HL-60 (cell line): ENCODE measurements at regions not wholly inside any gene's neighbourhood (a gene's known extent, or its start where the extent isn't known, plus 50 kb on each side); places are given as distances from the start of the nearest gene placed in this dataset.

ENCODE experiments used
- DNase-seq, 2 experiments: peaks; one replicate each; pipeline ENCODE4 v3.0.0-alpha.2; 2010 to 2020; ENCODE audit warnings: low read depth in 1 of 2, low spot score in 1 of 2
- H3K27ac ChIP-seq: fragments of 250-450 bp; sonication (Bioruptor Pico); replicated peaks from 2 replicates; pipeline ENCODE4 v1.5.1; 2020; ENCODE audit warnings: mild to moderate bottlenecking, moderate library complexity
- H3K27me3 ChIP-seq: fragments of 250-450 bp; sonication (Bioruptor Pico); 2 replicates; pipeline ENCODE4 v1.5.1; 2021; ENCODE audit warnings: mild to moderate bottlenecking, moderate library complexity; ENCODE audit not compliant: insufficient read depth, poor library complexity, severe bottlenecking
- H3K4me3 ChIP-seq: replicated peaks from 2 replicates; pipeline ENCODE4 v1.5.1; 2011; ENCODE audit warnings: mild to moderate bottlenecking, control low read depth, low read length; ENCODE audit not compliant: insufficient read depth
- GABPA ChIP-seq: IDR thresholded peaks from 2 replicates; pipeline ENCODE4 v1.6.1; 2012; ENCODE audit warnings: low read depth
- POLR2AphosphoS5 ChIP-seq: IDR thresholded peaks from 2 replicates; pipeline ENCODE4 v1.6.1; 2012; ENCODE audit warnings: low read depth
- SPI1 ChIP-seq: IDR thresholded peaks from 2 replicates; pipeline ENCODE4 v1.6.1; 2012; ENCODE audit warnings: low read depth, mild to moderate bottlenecking, borderline replicate concordance
- TF ChIP-seq, protein P1 (sequence below): IDR thresholded peaks from one replicate; pipeline ENCODE4 v1.5.1; 2011; ENCODE audit warnings: low read length, control low read depth, inconsistent platforms; ENCODE audit not compliant: insufficient read depth
- TF ChIP-seq, protein P2 (sequence below): IDR thresholded peaks from 2 replicates; pipeline ENCODE4 v1.6.1; 2012; ENCODE audit warnings: low read depth; ENCODE audit not compliant: insufficient replicate concordance

GRCh38 chr5:114658194-114658593, 296.3 kb downstream of the KCNN2 start:
- DNase-seq = no peak
- no peak for TF ChIP-seq GABPA
- H3K4me3 ChIP-seq = no peak overlapping the region
- H3K27me3 ChIP-seq = no peaks in the 10 kb centered on the region
- no peak overlapping the region for H3K27ac ChIP-seq

GRCh38 chr5:114657342-114658130, 295.7 kb downstream of the KCNN2 start:
- DNase-seq = no peak
- Histone ChIP-seq H3K27me3 (no peaks in the 10 kb centered on the region), H3K27ac (no peak overlapping the region), H3K4me3 (no peak overlapping the region)
- no peak for TF ChIP-seq SPI1

DNA sequence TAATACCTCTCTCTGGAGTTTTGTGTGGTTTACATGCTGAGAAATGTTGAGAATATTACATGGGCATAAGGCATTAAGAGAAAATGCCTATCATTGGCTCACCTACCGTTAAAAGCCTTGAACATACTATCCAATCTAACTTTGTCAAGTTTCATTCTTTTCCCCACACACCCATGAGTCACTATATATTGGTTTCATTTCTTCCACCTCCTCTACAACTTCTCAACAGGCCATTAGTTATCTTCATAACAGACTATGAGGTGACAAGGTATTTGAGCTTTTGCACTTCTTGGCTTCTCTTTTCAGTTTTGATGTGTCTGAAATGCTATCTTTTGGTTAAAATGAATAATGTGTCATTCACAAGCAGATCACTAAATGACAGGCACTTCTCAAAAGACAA, 288.0 kb downstream of the KCNN2 start:
- TF ChIP-seq POLR2AphosphoS5 = no peak
- no peak for TF ChIP-seq GABPA
- TF ChIP-seq, protein P1, sequence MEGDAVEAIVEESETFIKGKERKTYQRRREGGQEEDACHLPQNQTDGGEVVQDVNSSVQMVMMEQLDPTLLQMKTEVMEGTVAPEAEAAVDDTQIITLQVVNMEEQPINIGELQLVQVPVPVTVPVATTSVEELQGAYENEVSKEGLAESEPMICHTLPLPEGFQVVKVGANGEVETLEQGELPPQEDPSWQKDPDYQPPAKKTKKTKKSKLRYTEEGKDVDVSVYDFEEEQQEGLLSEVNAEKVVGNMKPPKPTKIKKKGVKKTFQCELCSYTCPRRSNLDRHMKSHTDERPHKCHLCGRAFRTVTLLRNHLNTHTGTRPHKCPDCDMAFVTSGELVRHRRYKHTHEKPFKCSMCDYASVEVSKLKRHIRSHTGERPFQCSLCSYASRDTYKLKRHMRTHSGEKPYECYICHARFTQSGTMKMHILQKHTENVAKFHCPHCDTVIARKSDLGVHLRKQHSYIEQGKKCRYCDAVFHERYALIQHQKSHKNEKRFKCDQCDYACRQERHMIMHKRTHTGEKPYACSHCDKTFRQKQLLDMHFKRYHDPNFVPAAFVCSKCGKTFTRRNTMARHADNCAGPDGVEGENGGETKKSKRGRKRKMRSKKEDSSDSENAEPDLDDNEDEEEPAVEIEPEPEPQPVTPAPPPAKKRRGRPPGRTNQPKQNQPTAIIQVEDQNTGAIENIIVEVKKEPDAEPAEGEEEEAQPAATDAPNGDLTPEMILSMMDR = no peak
- Histone ChIP-seq H3K4me3 (no peak overlapping the region), H3K27me3 (no peaks in the 10 kb centered on the region), H3K27ac (no peak overlapping the region)
- DNase-seq = no peak

GRCh38 chr5:114648940-114649339, 287.1 kb downstream of the KCNN2 start:
- TF ChIP-seq GABPA = no peak
- no peak for TF ChIP-seq SPI1
- TF ChIP-seq, protein P1 = no peak
- TF ChIP-seq, protein P2, sequence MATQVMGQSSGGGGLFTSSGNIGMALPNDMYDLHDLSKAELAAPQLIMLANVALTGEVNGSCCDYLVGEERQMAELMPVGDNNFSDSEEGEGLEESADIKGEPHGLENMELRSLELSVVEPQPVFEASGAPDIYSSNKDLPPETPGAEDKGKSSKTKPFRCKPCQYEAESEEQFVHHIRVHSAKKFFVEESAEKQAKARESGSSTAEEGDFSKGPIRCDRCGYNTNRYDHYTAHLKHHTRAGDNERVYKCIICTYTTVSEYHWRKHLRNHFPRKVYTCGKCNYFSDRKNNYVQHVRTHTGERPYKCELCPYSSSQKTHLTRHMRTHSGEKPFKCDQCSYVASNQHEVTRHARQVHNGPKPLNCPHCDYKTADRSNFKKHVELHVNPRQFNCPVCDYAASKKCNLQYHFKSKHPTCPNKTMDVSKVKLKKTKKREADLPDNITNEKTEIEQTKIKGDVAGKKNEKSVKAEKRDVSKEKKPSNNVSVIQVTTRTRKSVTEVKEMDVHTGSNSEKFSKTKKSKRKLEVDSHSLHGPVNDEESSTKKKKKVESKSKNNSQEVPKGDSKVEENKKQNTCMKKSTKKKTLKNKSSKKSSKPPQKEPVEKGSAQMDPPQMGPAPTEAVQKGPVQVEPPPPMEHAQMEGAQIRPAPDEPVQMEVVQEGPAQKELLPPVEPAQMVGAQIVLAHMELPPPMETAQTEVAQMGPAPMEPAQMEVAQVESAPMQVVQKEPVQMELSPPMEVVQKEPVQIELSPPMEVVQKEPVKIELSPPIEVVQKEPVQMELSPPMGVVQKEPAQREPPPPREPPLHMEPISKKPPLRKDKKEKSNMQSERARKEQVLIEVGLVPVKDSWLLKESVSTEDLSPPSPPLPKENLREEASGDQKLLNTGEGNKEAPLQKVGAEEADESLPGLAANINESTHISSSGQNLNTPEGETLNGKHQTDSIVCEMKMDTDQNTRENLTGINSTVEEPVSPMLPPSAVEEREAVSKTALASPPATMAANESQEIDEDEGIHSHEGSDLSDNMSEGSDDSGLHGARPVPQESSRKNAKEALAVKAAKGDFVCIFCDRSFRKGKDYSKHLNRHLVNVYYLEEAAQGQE = no peak
- no peak for TF ChIP-seq POLR2AphosphoS5
- Histone ChIP-seq H3K27me3 (no peaks in the 10 kb centered on the region), H3K4me3 (no peak overlapping the region), H3K27ac (no peak overlapping the region)
- no peak for DNase-seq

DNA sequence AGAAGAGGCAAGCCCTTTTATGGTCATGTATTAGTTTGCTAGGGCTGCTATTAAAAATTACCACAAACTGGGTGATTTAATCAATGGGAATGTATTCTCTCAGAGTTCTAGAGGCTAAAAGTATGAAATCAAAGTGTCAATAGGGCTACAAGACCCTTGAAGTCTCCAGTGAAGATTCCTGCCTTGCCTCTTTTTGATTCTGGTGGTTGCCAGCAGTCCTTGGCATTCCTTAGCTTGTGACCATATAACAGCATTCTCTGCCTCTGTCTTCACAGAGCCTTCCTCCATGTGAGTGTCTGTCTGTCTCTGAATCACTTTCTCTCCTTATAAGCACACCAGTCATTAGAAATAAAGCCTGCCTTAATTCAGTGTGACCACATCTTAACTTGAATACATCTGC, 282.7 kb downstream of the KCNN2 start:
- DNase-seq = no peak
- Histone ChIP-seq H3K27me3 (no peaks in the 10 kb centered on the region), H3K4me3 (no peak overlapping the region), H3K27ac (no peak overlapping the region)
- TF ChIP-seq POLR2AphosphoS5 (no peak), GABPA (no peak), SPI1 (no peak)
- TF ChIP-seq, protein P2 = no peak
- TF ChIP-seq, protein P1 = no peak
